ENCODE measurements at regions not wholly inside any gene's neighbourhood (a gene's known extent, or its start where the extent isn't known, plus 50 kb on each side); places are given as distances from the start of the nearest gene placed in this dataset.
"Not testable (repeated sequence)": the region's sequence is repeated elsewhere in the genome, so short reads cannot be mapped to it uniquely, and the experiment has no call there.

DNA sequence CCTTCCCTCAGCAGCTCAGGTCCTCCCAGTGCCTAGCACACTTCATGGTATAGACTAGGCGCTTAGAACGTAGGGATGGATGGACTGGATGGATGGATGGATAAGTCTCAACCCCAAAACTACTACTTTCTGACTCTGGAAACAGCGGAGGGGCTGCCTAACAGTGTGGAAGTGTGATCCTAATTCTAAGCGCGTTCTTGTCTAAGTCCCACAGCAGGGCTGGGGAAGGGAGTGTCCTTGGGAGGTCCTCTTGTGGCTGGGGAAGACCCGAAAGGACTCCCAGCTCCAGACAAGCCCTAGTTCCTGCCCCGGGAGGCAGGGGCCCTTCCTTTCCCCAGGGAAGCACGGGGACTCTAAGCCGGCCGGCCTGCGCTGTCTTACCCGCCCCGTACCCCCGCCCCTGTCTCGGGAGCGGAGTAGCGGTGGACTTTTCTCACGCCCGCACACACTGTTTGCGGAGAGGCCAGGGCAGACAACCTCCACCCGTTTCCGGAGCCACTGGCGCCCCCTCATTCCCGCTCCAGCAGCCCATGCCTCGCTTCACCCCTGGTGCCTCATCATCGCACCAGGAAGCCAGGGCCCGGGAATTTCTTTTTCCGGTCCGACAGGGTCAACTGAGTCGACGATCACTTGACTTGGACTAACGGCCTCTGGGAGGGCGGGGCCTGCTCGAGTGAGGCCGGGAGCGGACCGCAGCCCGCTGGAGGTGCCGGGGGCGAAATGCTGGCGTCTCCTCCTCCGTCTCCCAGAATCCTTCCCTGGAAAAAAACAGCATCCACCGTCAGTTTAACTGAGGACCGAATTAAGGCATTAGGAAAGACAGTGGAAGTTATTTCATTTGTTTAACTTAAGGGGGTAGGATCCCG lies 133.3 kb downstream of the TBC1D2B start:
- peak; percentile 80 for DNase-seq

DNA sequence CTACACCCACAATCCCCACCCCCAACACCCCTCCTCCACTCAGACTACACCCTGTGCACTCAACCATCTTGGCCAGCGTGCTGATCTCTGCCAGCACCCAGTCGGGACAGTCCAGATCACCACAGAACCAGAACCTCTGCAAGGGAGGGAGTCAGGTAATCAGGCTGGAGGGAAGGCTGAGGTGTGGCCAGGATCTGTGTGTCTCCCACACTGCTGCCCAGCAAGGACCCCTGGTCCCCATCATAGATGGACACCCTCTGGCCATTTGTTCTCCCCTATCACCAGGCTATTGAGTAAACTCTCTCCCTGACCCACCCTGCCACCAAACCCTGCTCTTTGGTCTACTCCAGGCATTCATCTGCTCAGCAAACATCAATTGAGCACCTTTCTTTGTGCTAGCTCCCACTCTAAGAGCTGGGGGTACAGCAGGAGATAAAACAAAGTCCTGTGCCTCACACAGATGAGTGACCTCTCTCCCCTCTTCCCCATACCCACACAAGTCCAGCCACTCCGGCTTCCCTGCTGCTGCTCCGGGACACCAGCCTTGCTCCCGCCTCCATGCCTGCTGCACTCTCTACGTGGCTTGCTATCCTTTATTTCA lies 134.8 kb downstream of the TBC1D2B start:
- no peak for DNase-seq

DNA sequence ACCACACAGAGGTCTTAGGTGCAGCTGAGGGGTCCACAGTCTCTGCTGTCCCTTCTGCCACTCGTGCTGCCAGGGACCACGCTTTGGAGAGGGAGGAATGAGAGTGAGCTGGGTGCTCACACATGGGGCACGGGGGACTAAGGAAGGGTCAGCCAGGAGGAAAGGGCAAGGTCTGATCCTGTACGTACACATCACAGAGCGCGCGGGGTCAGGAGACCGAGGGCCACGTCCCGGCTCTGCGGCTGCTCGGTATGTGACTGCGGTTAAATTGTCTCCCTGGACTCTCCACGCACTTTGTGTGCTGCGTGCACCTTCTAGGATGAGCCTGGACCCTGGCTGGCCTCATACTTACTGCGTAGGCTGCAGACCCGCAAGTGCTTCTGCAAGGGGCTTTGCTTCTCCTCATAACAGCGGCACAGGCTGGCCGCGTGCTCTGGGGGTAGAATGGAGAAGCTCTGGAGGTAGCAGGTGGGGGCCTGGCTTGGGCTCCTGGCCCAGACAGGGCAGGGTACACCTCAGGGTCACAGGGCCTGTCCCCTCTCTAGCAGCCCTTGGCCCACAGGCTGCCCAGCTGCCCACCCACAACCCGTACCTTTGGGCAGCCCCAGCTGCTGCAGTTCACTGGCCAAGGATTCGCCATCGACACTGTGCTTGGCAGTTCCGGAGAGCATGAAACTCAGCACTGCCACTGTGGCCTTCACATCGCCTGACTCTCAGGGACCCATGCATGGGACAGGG lies 136.3 kb downstream of the TBC1D2B start:
- DNase-seq: not testable (repeated sequence)

GRCh38 chr15:77940381-77940947 lies 137.0 kb downstream of the TBC1D2B start:
- no peak for DNase-seq

GRCh38 chr15:77939851-77940250 lies 137.7 kb downstream of the TBC1D2B start:
- DNase-seq: no peak

GRCh38 chr15:77939026-77939425 lies 138.5 kb downstream of the TBC1D2B start:
- DNase-seq: not testable (repeated sequence)

GRCh38 chr15:77938546-77938945 lies 139.0 kb downstream of the TBC1D2B start:
- not testable (repeated sequence) for DNase-seq

DNA sequence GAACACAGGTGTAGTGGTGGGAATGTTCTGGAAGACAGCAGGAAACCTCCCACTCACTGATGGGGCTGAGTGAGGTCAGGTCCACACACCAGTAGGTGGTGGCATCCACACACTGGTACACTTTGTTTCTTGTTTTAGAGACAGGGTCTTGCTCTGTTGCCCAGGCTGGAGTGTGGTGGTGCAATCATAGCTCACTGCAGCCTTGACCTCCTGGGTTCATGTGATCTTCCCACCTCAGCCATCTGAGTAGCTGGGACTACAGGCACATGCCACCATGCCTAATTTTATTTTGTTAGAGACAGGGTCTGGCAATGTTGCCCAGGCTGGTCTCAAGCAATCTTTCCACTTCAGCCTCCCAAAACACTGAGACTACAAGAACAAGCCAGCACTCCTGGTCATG lies 140.9 kb downstream of the TBC1D2B start:
- DNase-seq: not testable (repeated sequence)

DNA sequence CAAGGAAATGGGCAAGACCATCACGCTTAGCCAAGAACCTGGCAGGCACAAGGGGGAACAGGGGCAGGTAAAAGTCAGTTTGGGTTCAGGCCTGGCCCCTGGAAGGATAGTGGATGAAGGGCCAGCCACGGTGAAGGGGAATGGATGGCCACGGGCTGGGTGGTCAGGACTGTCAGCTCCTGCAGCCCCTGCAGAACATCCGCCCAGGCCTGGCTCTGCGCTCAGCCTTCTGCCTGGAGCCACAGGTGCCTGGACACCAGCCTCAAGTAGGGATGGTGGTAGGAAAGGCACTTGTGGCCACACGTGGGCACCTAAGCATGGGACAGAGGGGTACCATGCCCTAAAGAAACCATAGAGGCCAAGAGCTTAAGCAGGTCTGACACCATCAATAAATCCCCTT lies 143.0 kb downstream of the TBC1D2B start:
- not testable (repeated sequence) for DNase-seq

GRCh38 chr15:77930907-77931306 lies 146.6 kb downstream of the TBC1D2B start:
- not testable (repeated sequence) for DNase-seq

- not testable (repeated sequence) for DNase-seq
Measured at GRCh38 chr15:77930490-77930889, 147.0 kb downstream of the TBC1D2B start.

DNA sequence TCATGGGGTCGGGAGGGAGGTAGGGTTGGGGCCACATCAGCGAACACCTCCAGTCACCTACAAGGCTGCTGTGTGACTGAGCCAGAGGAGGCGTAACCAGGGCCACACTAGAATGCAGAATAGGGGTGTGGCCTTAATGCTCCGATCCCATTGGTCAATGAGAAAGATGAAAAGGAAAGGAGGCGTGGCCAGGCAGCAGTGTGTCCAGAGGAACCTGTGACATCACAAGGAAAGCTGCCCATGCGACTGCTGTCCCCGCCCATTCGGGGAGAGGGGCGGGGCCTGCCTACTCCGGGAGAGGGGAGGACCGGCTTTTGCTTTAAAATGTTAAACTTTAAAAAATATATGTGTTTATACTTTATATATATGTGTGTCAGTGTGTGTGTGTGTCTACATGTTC lies 150.7 kb downstream of the TBC1D2B start:
- DNase-seq: not testable (repeated sequence)

- not testable (repeated sequence) for DNase-seq
Measured at GRCh38 chr15:77926296-77926695, 151.2 kb downstream of the TBC1D2B start.

DNA sequence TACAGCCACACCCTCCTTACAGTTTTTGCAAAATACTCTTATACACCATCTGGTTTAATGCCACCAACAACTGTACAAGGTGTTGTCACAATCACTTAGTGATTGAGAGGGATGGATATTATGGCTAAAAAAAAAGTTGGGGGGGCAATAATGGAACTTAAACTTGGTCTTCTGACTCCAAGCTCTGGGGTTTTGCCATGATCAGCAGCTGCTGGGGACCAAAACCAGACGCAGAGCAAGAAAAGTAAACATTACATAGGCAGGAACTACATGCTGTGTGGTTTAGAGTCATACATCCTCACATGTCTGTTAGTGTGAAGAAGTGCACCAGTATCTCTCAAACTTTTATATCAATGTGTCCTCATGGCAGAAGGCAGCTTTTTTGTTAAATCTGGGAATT lies 152.4 kb downstream of the TBC1D2B start:
- not testable (repeated sequence) for DNase-seq

DNA sequence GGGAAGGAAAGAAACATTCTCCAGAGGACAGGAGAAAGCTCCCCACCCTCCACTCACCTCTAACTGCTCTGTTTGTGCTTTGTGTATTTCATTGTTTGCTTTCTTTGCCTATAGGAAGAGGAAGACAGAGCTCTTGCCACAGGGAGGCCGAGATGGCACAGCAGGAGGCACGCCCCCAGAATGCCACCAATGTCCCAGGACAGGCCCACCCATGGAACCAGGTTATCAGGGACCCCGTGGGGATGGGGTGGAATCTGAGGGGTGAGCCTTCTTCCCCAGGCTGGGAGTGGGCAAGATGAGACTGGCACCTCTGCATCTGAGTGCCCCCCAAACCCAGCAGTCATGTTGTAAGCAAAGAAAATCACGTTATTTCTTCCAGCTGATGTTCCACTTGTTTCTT lies 155.8 kb downstream of the TBC1D2B start:
- DNase-seq: no peak

- not testable (repeated sequence) for DNase-seq
Measured at GRCh38 chr15:77916966-77917635, 160.4 kb downstream of the TBC1D2B start.

DNA sequence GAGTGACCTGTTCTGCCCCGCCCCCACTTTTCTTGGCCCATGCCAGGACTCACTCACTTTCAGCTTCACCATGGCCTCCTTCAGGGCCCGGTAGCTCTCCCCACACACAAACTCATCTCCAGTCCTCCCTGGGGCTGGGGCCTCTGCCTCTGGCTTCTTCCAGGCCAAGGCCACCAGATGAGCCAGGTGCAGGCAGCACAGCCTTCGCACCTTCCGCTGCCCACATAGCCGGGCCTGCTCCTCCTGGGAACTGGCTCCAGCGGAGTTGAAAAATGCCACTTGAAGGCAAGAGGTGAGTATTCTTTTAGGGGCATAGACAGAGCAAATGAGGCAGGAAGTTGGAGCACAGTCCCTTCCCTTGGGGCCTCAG lies 161.6 kb downstream of the TBC1D2B start:
- not testable (repeated sequence) for DNase-seq

- DNase-seq: no peak
Measured at GRCh38 chr15:77915261-77915960, 162.1 kb downstream of the TBC1D2B start.

GRCh38 chr15:77914531-77914930 lies 163.0 kb downstream of the TBC1D2B start:
- DNase-seq: not testable (repeated sequence)

- DNase-seq: peak; percentile 76
Measured at GRCh38 chr15:77910030-77910911, 167.2 kb downstream of the TBC1D2B start.
